ENCODE measurements at regions not wholly inside any gene's neighbourhood (a gene's known extent, or its start where the extent isn't known, plus 50 kb on each side); places are given as distances from the start of the nearest gene placed in this dataset.

DNA sequence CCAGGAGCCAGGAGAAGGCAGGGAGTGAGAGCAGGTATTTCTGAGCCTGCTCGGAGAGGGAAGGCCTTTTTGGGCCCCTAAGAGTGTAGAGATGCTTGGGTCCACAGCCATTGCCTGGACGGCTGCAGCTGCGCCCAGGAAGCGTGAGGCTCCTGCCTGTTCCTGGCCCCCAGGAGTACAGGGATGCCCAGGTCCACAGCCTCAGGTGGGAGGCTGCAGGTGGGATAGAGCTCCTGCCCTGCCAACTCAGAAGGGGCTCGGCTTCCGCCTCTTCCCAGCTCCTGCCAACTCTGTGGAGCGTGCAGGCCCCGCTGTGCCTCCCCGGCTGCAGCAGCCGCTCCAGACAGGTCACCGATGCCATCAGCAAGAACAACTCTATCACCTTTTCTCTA, 351.0 kb upstream of the PCDH20 start:
- H3K9me3 ChIP-seq (ENCODE audit: severe bottlenecking) = no peaks in the 10 kb centered on the region
- DNase-seq = no peak
- H3K36me3 ChIP-seq = no peaks in the 10 kb centered on the region
- no peaks in the 10 kb centered on the region for H3K27me3 ChIP-seq (ENCODE audit: insufficient read depth, low read depth, severe bottlenecking)
- TF ChIP-seq, protein P1, sequence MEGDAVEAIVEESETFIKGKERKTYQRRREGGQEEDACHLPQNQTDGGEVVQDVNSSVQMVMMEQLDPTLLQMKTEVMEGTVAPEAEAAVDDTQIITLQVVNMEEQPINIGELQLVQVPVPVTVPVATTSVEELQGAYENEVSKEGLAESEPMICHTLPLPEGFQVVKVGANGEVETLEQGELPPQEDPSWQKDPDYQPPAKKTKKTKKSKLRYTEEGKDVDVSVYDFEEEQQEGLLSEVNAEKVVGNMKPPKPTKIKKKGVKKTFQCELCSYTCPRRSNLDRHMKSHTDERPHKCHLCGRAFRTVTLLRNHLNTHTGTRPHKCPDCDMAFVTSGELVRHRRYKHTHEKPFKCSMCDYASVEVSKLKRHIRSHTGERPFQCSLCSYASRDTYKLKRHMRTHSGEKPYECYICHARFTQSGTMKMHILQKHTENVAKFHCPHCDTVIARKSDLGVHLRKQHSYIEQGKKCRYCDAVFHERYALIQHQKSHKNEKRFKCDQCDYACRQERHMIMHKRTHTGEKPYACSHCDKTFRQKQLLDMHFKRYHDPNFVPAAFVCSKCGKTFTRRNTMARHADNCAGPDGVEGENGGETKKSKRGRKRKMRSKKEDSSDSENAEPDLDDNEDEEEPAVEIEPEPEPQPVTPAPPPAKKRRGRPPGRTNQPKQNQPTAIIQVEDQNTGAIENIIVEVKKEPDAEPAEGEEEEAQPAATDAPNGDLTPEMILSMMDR (IDR thresholded peaks at IDR 0.05; ENCODE audit: low read depth, low read length) = no peak
- no peak overlapping the region for H3K4me3 ChIP-seq (ENCODE audit: low read depth, low read length)
- no peak overlapping the region for H3K27ac ChIP-seq

GRCh38 chr13:61765940-61766666, 350.5 kb upstream of the PCDH20 start:
- no peaks in the 10 kb centered on the region for H3K36me3 ChIP-seq
- H3K4me3 ChIP-seq (ENCODE audit: low read depth, low read length) = no peak overlapping the region
- no peak overlapping the region for H3K27ac ChIP-seq
- H3K9me3 ChIP-seq (ENCODE audit: severe bottlenecking) = no peaks in the 10 kb centered on the region
- TF ChIP-seq, protein P1 (IDR thresholded peaks at IDR 0.05; ENCODE audit: low read depth, low read length) = no peak
- no peaks in the 10 kb centered on the region for H3K27me3 ChIP-seq (ENCODE audit: insufficient read depth, low read depth, severe bottlenecking)
- no peak for DNase-seq

DNA sequence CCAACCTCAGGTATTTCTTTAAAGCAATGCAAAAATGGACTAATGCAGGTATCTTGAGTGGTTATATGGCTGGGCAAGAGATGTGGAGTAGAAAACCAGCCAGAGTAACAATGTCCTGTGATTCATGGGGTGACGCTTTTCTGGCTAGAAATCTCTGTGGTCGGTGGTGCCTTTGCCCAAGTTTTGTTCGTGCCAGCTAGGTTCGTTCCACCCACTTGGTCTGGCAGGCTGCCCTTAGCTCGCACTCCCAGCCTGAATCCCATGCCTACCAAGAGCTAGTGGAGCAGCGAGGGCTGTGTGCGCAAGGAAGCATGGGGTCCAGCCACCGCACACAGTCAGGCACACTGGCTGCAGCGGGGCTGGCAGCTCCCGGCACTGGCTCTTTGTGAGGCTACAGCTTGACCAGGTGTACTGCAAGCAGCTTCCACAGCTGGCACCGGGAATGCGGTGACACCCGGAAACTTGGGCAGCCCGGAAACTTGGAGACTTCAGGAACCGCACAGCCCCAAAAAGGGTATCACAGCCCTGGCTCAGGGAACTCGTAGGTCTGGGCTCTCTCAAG, 349.6 kb upstream of the PCDH20 start:
- Histone ChIP-seq H3K27me3 (ENCODE audit: insufficient read depth, low read depth, severe bottlenecking) (no peaks in the 10 kb centered on the region), H3K36me3 (no peaks in the 10 kb centered on the region), H3K4me3 (ENCODE audit: low read depth, low read length) (no peak overlapping the region), H3K27ac (no peak overlapping the region), H3K9me3 (ENCODE audit: severe bottlenecking) (no peaks in the 10 kb centered on the region)
- TF ChIP-seq, protein P1 (IDR thresholded peaks at IDR 0.05; ENCODE audit: low read depth, low read length) = no peak
- no peak for DNase-seq

DNA sequence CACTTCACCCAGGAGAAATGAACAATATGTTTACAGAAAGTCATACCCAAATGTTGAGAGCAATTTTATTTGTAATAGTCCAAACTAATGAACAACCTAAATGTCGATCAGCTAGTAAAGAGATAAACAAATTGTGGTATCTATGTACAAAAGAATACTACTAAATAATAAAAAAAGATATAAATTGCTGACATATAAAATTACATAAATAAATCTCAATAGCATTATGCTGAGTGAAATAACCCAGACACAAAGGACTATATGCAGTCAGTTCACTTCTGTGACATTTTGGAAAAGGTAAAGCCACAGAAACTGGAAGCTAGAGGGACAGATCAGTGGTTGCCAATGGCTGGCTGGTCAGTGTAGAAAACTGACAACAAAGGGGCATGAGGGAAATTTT, 346.0 kb upstream of the PCDH20 start:
- no peaks in the 10 kb centered on the region for H3K36me3 ChIP-seq

DNA sequence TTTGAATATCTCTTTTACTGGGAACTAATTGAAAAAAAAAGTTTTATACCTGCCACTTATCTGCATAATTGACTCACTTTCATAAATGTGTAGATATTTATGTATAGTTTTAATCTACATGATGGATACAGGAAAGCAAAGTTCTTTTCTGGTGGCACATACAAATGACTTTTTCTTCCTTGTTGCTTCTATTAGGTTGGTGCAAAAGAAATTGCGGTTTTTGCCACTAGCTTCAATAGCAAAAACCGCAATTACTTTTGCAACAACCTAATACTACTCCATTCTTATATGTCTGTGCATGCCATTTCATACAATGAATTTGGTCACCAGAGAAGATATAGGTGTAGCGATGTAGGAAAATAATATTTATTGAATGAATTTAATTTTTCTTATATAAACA, 344.5 kb upstream of the PCDH20 start:
- Histone ChIP-seq H3K9me3 (ENCODE audit: severe bottlenecking) (no peaks in the 10 kb centered on the region), H3K36me3 (no peaks in the 10 kb centered on the region), H3K27ac (no peak overlapping the region), H3K4me3 (ENCODE audit: low read depth, low read length) (no peak overlapping the region), H3K27me3 (ENCODE audit: insufficient read depth, low read depth, severe bottlenecking) (no peaks in the 10 kb centered on the region)
- DNase-seq = no peak
- TF ChIP-seq, protein P1 (IDR thresholded peaks at IDR 0.05; ENCODE audit: low read depth, low read length) = no peak

More for the DNA sequence above, 346.0 kb upstream of the PCDH20 start:
- no peaks in the 10 kb centered on the region for H3K27me3 ChIP-seq (ENCODE audit: insufficient read depth, low read depth, severe bottlenecking)
- H3K9me3 ChIP-seq (ENCODE audit: severe bottlenecking) = no peaks in the 10 kb centered on the region
- H3K27ac ChIP-seq = no peak overlapping the region
- DNase-seq = no peak
- TF ChIP-seq, protein P1 (IDR thresholded peaks at IDR 0.05; ENCODE audit: low read depth, low read length) = no peak
- no peak overlapping the region for H3K4me3 ChIP-seq (ENCODE audit: low read depth, low read length)
